LNCaP clone FGC (cell line): ENCODE measurements at regions not wholly inside any gene's neighbourhood (a gene's known extent, or its start where the extent isn't known, plus 50 kb on each side); places are given as distances from the start of the nearest gene placed in this dataset.

ENCODE experiments used
- DNase-seq: peaks from one replicate; pipeline ENCODE4 v3.0.0-alpha.2; 2011; ENCODE audit warnings: low read depth
- H3K4me3 ChIP-seq: 2 replicates; pipeline ENCODE4 v1.5.1; 2011; ENCODE audit warnings: mild to moderate bottlenecking, low read depth, low read length, control low read depth
- TF ChIP-seq, protein P1 (sequence below): IDR thresholded peaks from 2 replicates; pipeline ENCODE4 v1.5.1; 2012; ENCODE audit warnings: mild to moderate bottlenecking; ENCODE audit not compliant: control insufficient read depth, insufficient read depth; ENCODE audit errors: extremely low read depth

DNA sequence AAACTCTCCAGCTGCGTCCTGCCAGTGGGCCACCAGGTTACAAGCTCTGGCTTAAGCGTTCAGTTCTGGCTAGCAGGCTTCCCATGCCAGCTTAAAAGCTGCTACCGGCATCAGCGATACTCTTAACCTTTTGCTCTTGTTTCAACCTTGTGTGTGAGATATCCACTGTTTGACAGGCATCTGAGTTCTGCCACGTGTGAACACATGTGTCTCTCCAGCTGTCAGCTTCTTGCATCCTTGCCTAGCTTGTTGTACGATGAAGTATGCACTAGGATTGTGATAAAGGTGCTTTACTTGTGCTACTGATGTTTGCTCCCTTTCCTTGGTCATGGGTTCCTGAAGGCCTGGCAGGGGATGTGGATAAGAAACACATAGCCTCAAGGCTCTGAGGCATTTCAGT is 201.6 kb downstream of the PRDM2 start:
- no peak for DNase-seq
- TF ChIP-seq, protein P1, sequence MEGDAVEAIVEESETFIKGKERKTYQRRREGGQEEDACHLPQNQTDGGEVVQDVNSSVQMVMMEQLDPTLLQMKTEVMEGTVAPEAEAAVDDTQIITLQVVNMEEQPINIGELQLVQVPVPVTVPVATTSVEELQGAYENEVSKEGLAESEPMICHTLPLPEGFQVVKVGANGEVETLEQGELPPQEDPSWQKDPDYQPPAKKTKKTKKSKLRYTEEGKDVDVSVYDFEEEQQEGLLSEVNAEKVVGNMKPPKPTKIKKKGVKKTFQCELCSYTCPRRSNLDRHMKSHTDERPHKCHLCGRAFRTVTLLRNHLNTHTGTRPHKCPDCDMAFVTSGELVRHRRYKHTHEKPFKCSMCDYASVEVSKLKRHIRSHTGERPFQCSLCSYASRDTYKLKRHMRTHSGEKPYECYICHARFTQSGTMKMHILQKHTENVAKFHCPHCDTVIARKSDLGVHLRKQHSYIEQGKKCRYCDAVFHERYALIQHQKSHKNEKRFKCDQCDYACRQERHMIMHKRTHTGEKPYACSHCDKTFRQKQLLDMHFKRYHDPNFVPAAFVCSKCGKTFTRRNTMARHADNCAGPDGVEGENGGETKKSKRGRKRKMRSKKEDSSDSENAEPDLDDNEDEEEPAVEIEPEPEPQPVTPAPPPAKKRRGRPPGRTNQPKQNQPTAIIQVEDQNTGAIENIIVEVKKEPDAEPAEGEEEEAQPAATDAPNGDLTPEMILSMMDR: no peak
- H3K4me3 ChIP-seq: no peak overlapping the region

DNA sequence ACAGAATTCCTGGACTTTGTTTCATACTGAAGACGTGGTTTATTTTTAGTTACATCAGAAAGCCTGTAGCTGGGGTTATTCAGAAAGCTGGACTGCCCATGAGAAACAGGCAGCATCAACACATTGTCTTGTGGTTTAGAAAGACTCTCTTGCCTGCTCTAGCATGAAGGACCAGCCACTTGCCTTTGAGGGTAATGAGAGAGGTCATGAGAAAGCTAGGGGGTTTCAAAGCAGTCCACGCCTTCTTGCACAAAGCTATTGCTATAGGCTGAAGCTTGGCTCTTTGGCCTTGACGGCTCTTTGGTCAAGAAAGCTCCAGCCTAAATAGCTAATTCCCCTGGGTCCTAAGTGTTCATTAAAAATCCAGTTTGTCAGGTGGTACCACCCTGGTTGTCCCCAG is 208.1 kb downstream of the PRDM2 start:
- no peak for DNase-seq

DNA sequence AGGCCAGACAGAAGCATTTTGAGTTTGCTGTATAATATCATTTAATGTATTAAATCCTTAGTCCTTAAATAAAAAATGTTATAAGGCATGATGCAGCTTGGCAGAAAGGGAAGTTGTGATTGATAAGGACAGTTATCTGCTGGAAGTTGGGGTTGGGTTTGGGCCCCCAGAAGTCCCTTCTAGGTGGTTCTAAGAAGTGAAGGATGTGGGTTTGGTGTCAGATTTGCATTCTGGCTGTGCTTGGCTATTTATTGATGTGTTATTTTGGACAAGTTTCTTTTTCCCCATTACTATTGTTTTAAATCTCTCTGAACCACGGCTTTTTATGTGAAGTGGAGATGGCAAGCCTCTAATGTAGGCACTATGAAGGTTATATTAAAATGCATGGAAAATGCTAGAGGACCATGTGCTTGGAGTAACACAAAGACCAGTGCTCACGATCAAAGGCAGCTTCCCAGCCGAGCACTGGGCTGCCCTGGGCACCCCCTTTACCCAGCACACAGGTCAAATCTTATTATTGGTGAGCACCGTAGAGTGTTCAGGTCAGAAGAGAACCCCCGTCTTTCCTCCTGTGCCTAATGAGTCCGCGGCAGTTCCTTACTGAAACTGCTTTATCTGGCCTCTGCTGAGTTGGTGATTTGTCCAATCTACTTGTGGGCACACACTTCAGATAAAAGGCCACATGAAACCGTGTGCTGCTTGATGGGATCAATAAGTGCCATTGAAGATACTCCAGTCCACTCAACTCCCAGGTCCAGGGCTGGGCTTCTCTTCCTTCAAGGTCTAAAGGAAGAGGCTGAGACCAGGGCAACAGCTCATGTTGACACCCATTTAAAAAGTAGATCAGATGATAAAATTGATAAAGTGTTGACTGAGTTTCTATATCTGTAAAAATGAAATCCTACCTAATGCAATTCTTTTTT is 212.0 kb downstream of the PRDM2 start:
- DNase-seq: no peak
- TF ChIP-seq, protein P1: no peak
- H3K4me3 ChIP-seq: no peak overlapping the region

More for the DNA sequence above, 208.1 kb downstream of the PRDM2 start:
- no peak overlapping the region for H3K4me3 ChIP-seq
- TF ChIP-seq, protein P1: no peak

DNA sequence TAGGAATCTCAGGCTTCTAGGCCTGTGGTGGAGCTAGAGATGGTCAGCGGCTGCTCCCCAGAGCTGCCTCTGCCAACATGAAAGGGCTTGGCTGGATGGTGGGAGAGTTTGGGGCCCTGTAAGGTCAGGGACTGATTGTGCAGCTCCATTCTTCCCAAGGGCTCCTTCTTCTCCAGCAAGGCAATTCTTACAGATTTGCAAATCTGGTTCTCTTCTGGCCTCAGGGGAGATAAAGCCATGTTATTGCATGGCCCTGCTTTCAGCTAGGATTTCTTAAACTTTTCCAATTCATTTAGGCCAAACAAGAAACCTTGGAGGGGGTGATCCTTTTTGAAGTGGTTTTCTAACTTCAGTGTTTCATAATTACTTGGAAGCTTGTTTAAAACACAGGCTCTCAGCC is 213.4 kb downstream of the PRDM2 start:
- TF ChIP-seq, protein P1: no peak

DNA sequence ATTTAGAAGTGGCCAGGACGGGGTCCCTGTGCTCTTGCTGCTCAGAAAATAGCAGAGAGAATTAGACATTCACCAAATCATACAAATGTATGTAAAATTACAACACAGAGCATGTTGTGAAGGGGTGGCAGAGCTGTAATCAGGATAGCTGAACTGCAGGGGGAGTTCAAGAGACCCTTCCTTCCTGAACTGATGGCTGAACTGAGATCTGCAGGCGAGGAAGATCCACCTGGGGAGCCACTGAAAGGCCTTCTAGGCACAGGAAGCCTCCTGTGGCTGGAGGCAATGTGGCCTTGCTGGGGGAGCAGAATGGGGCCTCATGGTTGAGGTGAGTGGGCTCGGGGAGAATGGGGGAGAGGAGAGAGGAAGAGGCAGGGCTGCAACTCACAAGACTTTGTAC is 216.5 kb downstream of the PRDM2 start:
- TF ChIP-seq, protein P1: no peak
- H3K4me3 ChIP-seq: no peak overlapping the region
- no peak for DNase-seq

More for the DNA sequence above, 213.4 kb downstream of the PRDM2 start:
- no peak overlapping the region for H3K4me3 ChIP-seq
- DNase-seq: no peak

DNA sequence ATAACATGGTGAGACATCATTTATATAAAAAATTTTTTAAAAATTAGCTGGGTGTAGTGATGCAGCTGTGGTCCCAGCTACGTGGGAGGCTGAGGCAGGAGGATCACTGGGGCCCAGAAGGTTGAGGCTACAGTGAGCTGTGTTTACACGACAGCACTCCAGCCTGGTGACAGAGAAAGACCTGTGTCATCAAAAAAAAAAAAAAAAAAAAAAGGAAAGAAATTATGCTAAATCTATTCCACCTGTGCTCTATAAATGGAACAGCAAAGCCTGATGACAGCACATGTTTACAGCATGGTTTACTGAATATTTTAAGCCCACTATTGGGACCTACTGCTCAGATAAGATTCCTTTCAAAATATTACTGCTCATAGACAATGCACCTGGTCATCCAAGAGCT is 217.6 kb downstream of the PRDM2 start:
- DNase-seq: no peak
- TF ChIP-seq, protein P1: no peak
- no peak overlapping the region for H3K4me3 ChIP-seq
